ENCODE measurements at regions not wholly inside any gene's neighbourhood (a gene's known extent, or its start where the extent isn't known, plus 50 kb on each side); places are given as distances from the start of the nearest gene placed in this dataset.
"Not testable (repeated sequence)": the region's sequence is repeated elsewhere in the genome, so short reads cannot be mapped to it uniquely, and the experiment has no call there.

GRCh38 chr5:127222571-127223156, 67.9 kb upstream of the MEGF10 start:
- H3K27ac Mint-ChIP-seq; H3K4me3 Mint-ChIP-seq; intact Hi-C loops (cut with micrococcal nuclease); H3K27me3 Mint-ChIP-seq (ENCODE audit: insufficient read depth); H3K9me3 Mint-ChIP-seq; H3K36me3 Mint-ChIP-seq (ENCODE audit: low read depth); H3K4me1 Mint-ChIP-seq (ENCODE audit: low read depth); DNase-seq (ENCODE audit: low spot score): not testable (repeated sequence)

DNA sequence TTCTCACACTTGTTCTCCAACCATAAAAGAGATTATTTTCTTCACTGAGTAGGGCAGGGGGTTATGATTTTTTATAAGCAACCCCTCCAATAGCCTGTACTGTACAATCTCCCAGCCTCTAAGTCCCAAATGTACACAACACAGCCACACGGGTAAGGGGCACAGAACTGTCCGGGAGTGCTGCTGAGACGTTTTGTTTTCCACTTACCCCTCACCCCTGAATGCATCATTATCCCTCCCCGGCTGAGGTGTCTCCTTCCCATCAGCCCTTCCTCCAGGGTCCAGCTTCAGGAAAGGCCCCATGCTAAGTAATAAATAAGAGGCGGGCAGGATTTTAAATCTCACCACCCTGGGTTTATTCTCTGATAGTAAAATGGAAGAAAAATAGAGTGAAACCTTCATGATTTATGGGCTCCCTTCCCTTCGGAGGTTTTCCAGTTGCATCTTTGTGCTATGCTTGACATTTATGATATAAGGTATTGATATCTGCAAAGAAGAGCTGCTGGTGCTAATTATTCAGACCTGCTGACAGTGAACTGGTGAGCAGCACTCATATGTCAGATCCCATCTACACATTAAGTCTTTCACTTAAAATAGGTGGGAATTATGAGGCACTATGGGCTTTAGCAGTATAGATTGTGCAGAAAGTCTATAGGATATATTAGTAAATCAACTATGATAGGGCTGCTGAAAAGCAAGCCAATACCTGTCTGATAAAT, 67.2 kb upstream of the MEGF10 start:
- H3K27ac Mint-ChIP-seq = no peak overlapping the region
- DNase-seq (ENCODE audit: low spot score) = no peak
- H3K4me1 Mint-ChIP-seq (ENCODE audit: low read depth) = no peaks in the 10 kb centered on the region
- H3K9me3 Mint-ChIP-seq = no peaks in the 10 kb centered on the region
- peaks cover 4% of the 10 kb centered on the region for H3K27me3 Mint-ChIP-seq (ENCODE audit: insufficient read depth)
- H3K4me3 Mint-ChIP-seq = no peak overlapping the region
- no peaks in the 10 kb centered on the region for H3K36me3 Mint-ChIP-seq (ENCODE audit: low read depth)
- intact Hi-C loops (cut with micrococcal nuclease) = no loop called here

DNA sequence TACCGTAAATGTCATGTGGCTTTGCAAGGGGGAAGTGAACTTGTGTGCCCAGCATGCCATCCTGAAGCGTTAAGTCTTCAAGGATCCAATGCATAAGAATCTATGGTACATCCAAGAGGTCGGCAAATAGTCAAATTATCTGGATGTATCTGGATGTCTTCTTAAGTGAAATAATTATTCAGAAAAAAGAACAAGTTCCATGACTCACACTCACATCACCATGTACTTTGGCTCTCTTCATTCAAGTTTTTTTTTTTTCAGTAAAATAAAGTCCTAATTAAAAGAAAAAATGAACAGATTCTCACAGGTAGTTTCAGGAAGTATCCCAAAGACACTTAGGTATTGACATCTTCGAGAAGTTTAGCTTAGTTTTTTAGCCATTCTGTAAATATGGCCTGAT, 62.7 kb upstream of the MEGF10 start:
- Mint-ChIP-seq H3K36me3 (ENCODE audit: low read depth) (no peaks in the 10 kb centered on the region), H3K4me3 (no peak overlapping the region)
- intact Hi-C loops (cut with micrococcal nuclease) = loop anchor here (5.0 kb wide), 3 partner anchors 84 to 256 kb away; partner anchors contain the start of gene C5orf63

GRCh38 chr5:127228540-127229184, 61.9 kb upstream of the MEGF10 start:
- no peak overlapping the region for H3K27ac Mint-ChIP-seq
- peaks cover 5% of the 10 kb centered on the region for H3K4me1 Mint-ChIP-seq (ENCODE audit: low read depth)
- H3K9me3 Mint-ChIP-seq = no peaks in the 10 kb centered on the region
- H3K4me3 Mint-ChIP-seq = peak overlapping the region; percentile 38
- no peaks in the 10 kb centered on the region for H3K36me3 Mint-ChIP-seq (ENCODE audit: low read depth)
- no peak for DNase-seq (ENCODE audit: low spot score)
- peaks cover 2% of the 10 kb centered on the region for H3K27me3 Mint-ChIP-seq (ENCODE audit: insufficient read depth)
- intact Hi-C loops (cut with micrococcal nuclease) = loop anchor here (5.0 kb wide), 3 partner anchors 84 to 256 kb away; partner anchors contain the start of gene C5orf63

More for the DNA sequence above, 62.7 kb upstream of the MEGF10 start:
- H3K27me3 Mint-ChIP-seq (ENCODE audit: insufficient read depth) = peaks cover 2% of the 10 kb centered on the region
- H3K4me1 Mint-ChIP-seq (ENCODE audit: low read depth) = peaks cover 5% of the 10 kb centered on the region
- no peak overlapping the region for H3K27ac Mint-ChIP-seq
- H3K9me3 Mint-ChIP-seq = no peaks in the 10 kb centered on the region
- DNase-seq (ENCODE audit: low spot score) = no peak

DNA sequence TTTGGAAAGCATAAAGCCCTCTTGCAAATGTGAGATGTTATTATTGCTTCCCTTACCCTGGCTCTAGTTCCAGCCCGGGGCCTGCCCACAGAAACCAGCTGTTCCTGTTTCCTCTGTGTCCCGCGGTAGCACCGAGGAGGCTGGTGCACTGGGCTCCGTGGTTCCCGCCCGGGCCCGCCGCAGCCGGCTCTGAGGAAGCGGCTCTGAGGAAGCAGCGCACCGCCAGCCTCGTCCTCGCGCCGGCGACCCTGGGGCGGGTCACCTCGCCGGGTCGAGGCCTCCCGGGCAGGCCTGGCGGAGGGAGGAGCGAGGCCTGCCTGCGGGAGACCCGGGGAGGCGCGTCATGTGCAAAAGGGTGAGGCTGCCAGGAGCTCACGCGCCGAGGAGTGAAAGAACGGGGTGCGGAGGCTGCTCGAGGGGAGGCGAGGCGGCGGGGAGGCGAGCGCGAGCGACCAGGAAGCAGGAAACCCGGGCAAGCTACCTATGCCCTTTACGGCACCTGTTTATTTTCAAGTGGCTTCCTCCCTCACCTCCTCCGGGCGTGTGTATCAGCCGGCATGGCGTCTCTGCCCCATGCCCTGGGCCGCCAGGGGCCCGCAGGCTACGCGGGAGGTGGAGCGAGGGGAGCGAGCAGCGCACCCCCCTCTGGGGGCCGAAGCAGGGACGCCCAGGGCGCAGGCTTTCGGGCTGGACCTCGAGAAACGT, 61.3 kb upstream of the MEGF10 start:
- Mint-ChIP-seq H3K36me3 (ENCODE audit: low read depth) (no peaks in the 10 kb centered on the region), H3K27me3 (ENCODE audit: insufficient read depth) (peaks cover 1% of the 10 kb centered on the region), H3K4me1 (ENCODE audit: low read depth) (peaks cover 5% of the 10 kb centered on the region), H3K27ac (no peak overlapping the region), H3K9me3 (no peaks in the 10 kb centered on the region), H3K4me3 (peak overlapping the region; percentile 38)
- peak; percentile 34 for DNase-seq (ENCODE audit: low spot score)
- intact Hi-C loops (cut with micrococcal nuclease) = loop anchor here (5.0 kb wide), 3 partner anchors 83 to 257 kb away; partner anchors contain the start of gene C5orf63

- no peak overlapping the region for H3K4me3 Mint-ChIP-seq
- DNase-seq (ENCODE audit: low spot score) = no peak
- H3K27ac Mint-ChIP-seq = no peak overlapping the region
- intact Hi-C loops (cut with micrococcal nuclease) = no loop called here
- H3K9me3 Mint-ChIP-seq = no peaks in the 10 kb centered on the region
- no peaks in the 10 kb centered on the region for H3K36me3 Mint-ChIP-seq (ENCODE audit: low read depth)
- no peaks in the 10 kb centered on the region for H3K27me3 Mint-ChIP-seq (ENCODE audit: insufficient read depth)
- H3K4me1 Mint-ChIP-seq (ENCODE audit: low read depth) = peaks cover 5% of the 10 kb centered on the region
Measured at GRCh38 chr5:127231118-127231517, 59.5 kb upstream of the MEGF10 start.

DNA sequence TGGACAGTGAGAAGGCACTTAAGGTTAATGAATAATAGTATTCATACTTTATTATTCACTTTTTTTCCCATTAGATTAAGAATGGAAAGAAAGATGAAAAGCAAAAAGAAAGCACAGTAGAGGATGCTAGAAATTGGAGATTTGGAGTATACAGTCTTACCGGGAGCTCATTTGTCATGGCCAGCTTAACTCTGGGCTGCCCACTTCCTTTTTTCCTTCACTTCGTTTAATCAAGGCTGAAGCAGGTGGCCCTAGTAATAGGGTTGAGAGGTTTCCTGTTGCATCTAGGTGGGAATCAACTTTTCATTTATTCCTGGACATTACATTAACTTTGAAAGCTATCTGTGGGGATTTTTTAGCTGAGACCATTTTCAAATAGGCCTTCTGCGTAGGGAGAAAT, 57.0 kb upstream of the MEGF10 start:
- no peak for DNase-seq (ENCODE audit: low spot score)
- Mint-ChIP-seq H3K27me3 (ENCODE audit: insufficient read depth) (no peaks in the 10 kb centered on the region), H3K36me3 (ENCODE audit: low read depth) (no peaks in the 10 kb centered on the region), H3K4me1 (ENCODE audit: low read depth) (peaks cover 5% of the 10 kb centered on the region), H3K4me3 (no peak overlapping the region), H3K9me3 (no peaks in the 10 kb centered on the region), H3K27ac (no peak overlapping the region)
- intact Hi-C loops (cut with micrococcal nuclease) = no loop called here

- H3K36me3 Mint-ChIP-seq (ENCODE audit: low read depth) = no peaks in the 10 kb centered on the region
- no peak overlapping the region for H3K27ac Mint-ChIP-seq
- no peaks in the 10 kb centered on the region for H3K9me3 Mint-ChIP-seq
- DNase-seq (ENCODE audit: low spot score) = no peak
- H3K27me3 Mint-ChIP-seq (ENCODE audit: insufficient read depth) = no peaks in the 10 kb centered on the region
- intact Hi-C loops (cut with micrococcal nuclease) = no loop called here
- no peak overlapping the region for H3K4me3 Mint-ChIP-seq
- peaks cover 5% of the 10 kb centered on the region for H3K4me1 Mint-ChIP-seq (ENCODE audit: low read depth)
Measured at GRCh38 chr5:127235136-127235535, 55.5 kb upstream of the MEGF10 start.

GRCh38 chr5:127236254-127236653, 54.3 kb upstream of the MEGF10 start:
- H3K27me3 Mint-ChIP-seq (ENCODE audit: insufficient read depth) = no peaks in the 10 kb centered on the region
- no peak overlapping the region for H3K27ac Mint-ChIP-seq
- intact Hi-C loops (cut with micrococcal nuclease) = no loop called here
- H3K4me3 Mint-ChIP-seq = no peak overlapping the region
- no peak for DNase-seq (ENCODE audit: low spot score)
- peaks cover under 1% of the 10 kb centered on the region for H3K4me1 Mint-ChIP-seq (ENCODE audit: low read depth)
- no peaks in the 10 kb centered on the region for H3K9me3 Mint-ChIP-seq
- H3K36me3 Mint-ChIP-seq (ENCODE audit: low read depth) = no peaks in the 10 kb centered on the region
